HG02884 (cell line): ENCODE measurements at regions not wholly inside any gene's neighbourhood (a gene's known extent, or its start where the extent isn't known, plus 50 kb on each side); places are given as distances from the start of the nearest gene placed in this dataset.

Experiments used
- ATAC-seq: cut with Tn5 transposase; IDR thresholded peaks from one replicate; pipeline ENCODE4 v1.9.1; 2021; ENCODE audit warnings: mild to moderate bottlenecking, moderate library complexity; ENCODE audit not compliant: unreplicated experiment

GRCh38 chr3:24741506-24741905 is 246.9 kb upstream of the THRB start:
- no peak for ATAC-seq

- ATAC-seq: no peak
Measured at GRCh38 chr3:24748520-24748919, 253.9 kb upstream of the THRB start.

GRCh38 chr3:24751020-24751419 is 256.4 kb upstream of the THRB start:
- ATAC-seq: no peak

GRCh38 chr3:24756101-24756888 is 261.6 kb upstream of the THRB start:
- no peak for ATAC-seq

- no peak for ATAC-seq
Measured at GRCh38 chr3:24763393-24763792, 268.7 kb upstream of the THRB start.

GRCh38 chr3:24764236-24764915 is 269.7 kb upstream of the THRB start:
- no peak for ATAC-seq

GRCh38 chr3:24765399-24765798 is 270.7 kb upstream of the THRB start:
- ATAC-seq: no peak

- ATAC-seq: no peak
Measured at GRCh38 chr3:24769918-24770317, 275.3 kb upstream of the THRB start.

- ATAC-seq: peak; percentile 80
Measured at GRCh38 chr3:24773798-24774197, 279.1 kb upstream of the THRB start.

- ATAC-seq: no peak
Measured at GRCh38 chr3:24780991-24781390, 286.3 kb upstream of the THRB start.

GRCh38 chr3:24781454-24781853 is 286.8 kb upstream of the THRB start:
- no peak for ATAC-seq

- no peak for ATAC-seq
Measured at GRCh38 chr3:24793896-24794295, 299.2 kb upstream of the THRB start.

GRCh38 chr3:24802614-24803013 is 308.0 kb upstream of the THRB start:
- peak; percentile 94 for ATAC-seq

GRCh38 chr3:24804095-24804494 is 309.4 kb upstream of the THRB start:
- no peak for ATAC-seq

GRCh38 chr3:24810881-24811280 is 316.2 kb upstream of the THRB start:
- no peak for ATAC-seq

GRCh38 chr3:24812116-24812515 is 317.5 kb upstream of the THRB start:
- ATAC-seq: no peak

GRCh38 chr3:24818055-24818454 is 323.4 kb upstream of the THRB start:
- no peak for ATAC-seq

GRCh38 chr3:24828011-24828410 is 333.4 kb upstream of the THRB start:
- ATAC-seq: no peak

GRCh38 chr3:24828551-24828950 is 333.9 kb upstream of the THRB start:
- ATAC-seq: no peak

GRCh38 chr3:24829011-24829581 is 334.4 kb upstream of the THRB start:
- ATAC-seq: no peak

GRCh38 chr3:24829629-24830229 is 335.1 kb upstream of the THRB start:
- ATAC-seq: no peak
